GM23248 (cell line): ENCODE measurements at regions not wholly inside any gene's neighbourhood (a gene's known extent, or its start where the extent isn't known, plus 50 kb on each side); places are given as distances from the start of the nearest gene placed in this dataset.

Source experiments
- DNase-seq: peaks from one replicate; pipeline ENCODE4 v3.0.0-alpha.2; 2015
- H2AFZ ChIP-seq: fragments of 200-600 bp; sonication (generic); 2 replicates; pipeline ENCODE4 v1.6.1; 2016; ENCODE audit warnings: antibody characterized with exemption
- H3F3A ChIP-seq: fragments of 200-600 bp; sonication (generic); 2 replicates; pipeline ENCODE4 v1.6.1; 2016; ENCODE audit warnings: mild to moderate bottlenecking, antibody characterized with exemption, mixed run types; ENCODE audit not compliant: insufficient read depth
- H3K27ac ChIP-seq: fragments of 200-600 bp; sonication (generic); 2 replicates; pipeline ENCODE4 v1.5.1; 2016; ENCODE audit warnings: mild to moderate bottlenecking
- H3K27me3 ChIP-seq: fragments of 200-600 bp; sonication (generic); replicated peaks from 2 replicates; pipeline ENCODE4 v1.6.1; 2016; ENCODE audit warnings: mild to moderate bottlenecking; ENCODE audit not compliant: insufficient read depth
- H3K36me3 ChIP-seq: fragments of 200-600 bp; sonication (generic); 2 replicates; pipeline ENCODE4 v1.6.1; 2016; ENCODE audit warnings: low read depth, mild to moderate bottlenecking
- H3K4me1 ChIP-seq: fragments of 200-600 bp; sonication (generic); 2 replicates; pipeline ENCODE4 v1.6.1; 2016; ENCODE audit warnings: mild to moderate bottlenecking; ENCODE audit not compliant: insufficient read depth
- H3K4me2 ChIP-seq: fragments of 200-600 bp; sonication (generic); one replicate; pipeline ENCODE4 v1.6.1; 2016; ENCODE audit warnings: mild to moderate bottlenecking; ENCODE audit not compliant: unreplicated experiment
- H3K4me3 ChIP-seq: fragments of 200-600 bp; sonication (generic); 2 replicates; pipeline ENCODE4 v1.5.1; 2016; ENCODE audit warnings: mild to moderate bottlenecking
- H3K79me2 ChIP-seq: fragments of 200-600 bp; sonication (generic); 2 replicates; pipeline ENCODE4 v1.6.1; 2016; ENCODE audit warnings: mild to moderate bottlenecking; ENCODE audit not compliant: insufficient read depth
- H3K9ac ChIP-seq: fragments of 200-600 bp; sonication (generic); 2 replicates; pipeline ENCODE4 v1.6.1; 2016; ENCODE audit warnings: mild to moderate bottlenecking
- H3K9me2 ChIP-seq: fragments of 200-600 bp; sonication (generic); 2 replicates; pipeline ENCODE4 v1.6.1; 2016; ENCODE audit warnings: mixed run types, mild to moderate bottlenecking, moderate library complexity; ENCODE audit not compliant: insufficient read depth
- H3K9me3 ChIP-seq: fragments of 200-600 bp; sonication (generic); one replicate; pipeline ENCODE4 v1.6.1; 2017; ENCODE audit warnings: low read depth
- H4K20me1 ChIP-seq: fragments of 200-600 bp; sonication (generic); 2 replicates; pipeline ENCODE4 v1.6.0; 2016; ENCODE audit not compliant: insufficient read depth
- EZH2 ChIP-seq: fragments of 200-600 bp; sonication (generic); IDR thresholded peaks from 2 replicates; pipeline ENCODE4 v1.6.1; 2018; ENCODE audit warnings: antibody characterized with exemption, mild to moderate bottlenecking; ENCODE audit not compliant: insufficient read depth, poor library complexity, severe bottlenecking
- EZH2phosphoT487 ChIP-seq: fragments of 200-600 bp; sonication (generic); IDR thresholded peaks from 2 replicates; pipeline ENCODE4 v1.6.1; 2018; ENCODE audit warnings: antibody characterized with exemption, moderate library complexity, mild to moderate bottlenecking, low read depth; ENCODE audit not compliant: insufficient read depth
- WGBS, 2 experiments: methylation state at CpG; one replicate each; pipeline ENCODE4 v1.1.6; 2015 to 2017; ENCODE audit warnings: low lambda C conversion rate in 2 of 2, low coverage in 1 of 2; ENCODE audit errors: missing lambda C conversion rate in 2 of 2; 5-methylcytosine and 5-hydroxymethylcytosine counted together
- in situ Hi-C: fragments of 300-500 bp; cut with MboI; formaldehyde crosslinking; loops from 2 replicates; pipeline ENCODE4 v1.15.0; 2020

GRCh38 chr13:73508841-73509240 is 450.0 kb downstream of the KLF5 start:
- no peaks in the 10 kb centered on the region for H3K4me1 ChIP-seq
- no peaks in the 10 kb centered on the region for H3K27me3 ChIP-seq
- no peak overlapping the region for H3K27ac ChIP-seq
- no peaks in the 10 kb centered on the region for H3K9me2 ChIP-seq
- WGBS, 2 experiments: 54 to 68% methylated on average over 2 of the region's 2 CpGs
- no peak overlapping the region for H3K4me2 ChIP-seq
- H3F3A ChIP-seq: no peaks in the 10 kb centered on the region
- no peaks in the 10 kb centered on the region for H3K9me3 ChIP-seq
- in situ Hi-C loops: no loop called here
- no peaks in the 10 kb centered on the region for H3K79me2 ChIP-seq
- H3K4me3 ChIP-seq: no peak overlapping the region
- no peak overlapping the region for H3K9ac ChIP-seq
- no peaks in the 10 kb centered on the region for H3K36me3 ChIP-seq
- H2AFZ ChIP-seq: no peak overlapping the region
- DNase-seq: no peak
- TF ChIP-seq EZH2 (no peak), EZH2phosphoT487 (no peak)
- H4K20me1 ChIP-seq: no peaks in the 10 kb centered on the region

GRCh38 chr13:73505376-73505890 is 446.6 kb downstream of the KLF5 start:
- Histone ChIP-seq H3K9ac (no peak overlapping the region), H3F3A (no peaks in the 10 kb centered on the region), H3K36me3 (no peaks in the 10 kb centered on the region), H4K20me1 (no peaks in the 10 kb centered on the region), H3K27me3 (no peaks in the 10 kb centered on the region), H2AFZ (no peak overlapping the region), H3K4me2 (no peak overlapping the region), H3K9me3 (no peaks in the 10 kb centered on the region), H3K27ac (no peak overlapping the region), H3K4me3 (no peak overlapping the region), H3K79me2 (no peaks in the 10 kb centered on the region), H3K4me1 (no peaks in the 10 kb centered on the region), H3K9me2 (no peaks in the 10 kb centered on the region)
- no peak for DNase-seq
- in situ Hi-C loops: no loop called here
- TF ChIP-seq EZH2phosphoT487: no peak
- TF ChIP-seq EZH2: no peak
- WGBS, 2 experiments: 23 to 25% methylated on average over 5 of the region's 5 CpGs

- Histone ChIP-seq H3K9ac (no peak overlapping the region), H3K9me3 (no peaks in the 10 kb centered on the region), H2AFZ (no peak overlapping the region), H3K4me3 (no peak overlapping the region), H3K4me1 (no peaks in the 10 kb centered on the region), H3K79me2 (no peaks in the 10 kb centered on the region), H3K9me2 (no peaks in the 10 kb centered on the region), H3K4me2 (no peak overlapping the region), H3K36me3 (no peaks in the 10 kb centered on the region), H3K27me3 (no peaks in the 10 kb centered on the region), H3K27ac (no peak overlapping the region), H4K20me1 (no peaks in the 10 kb centered on the region), H3F3A (no peaks in the 10 kb centered on the region)
- 54 to 60% methylated on average over 4 of the region's 4 CpGs for WGBS, 2 experiments
- TF ChIP-seq EZH2phosphoT487 (no peak), EZH2 (no peak)
- in situ Hi-C loops: no loop called here
- DNase-seq: no peak
Observed at GRCh38 chr13:73499695-73500094, 440.9 kb downstream of the KLF5 start.

- no peak overlapping the region for H3K4me3 ChIP-seq
- DNase-seq: no peak
- H3K9me2 ChIP-seq: no peaks in the 10 kb centered on the region
- TF ChIP-seq EZH2phosphoT487 (no peak), EZH2 (no peak)
- no peak overlapping the region for H2AFZ ChIP-seq
- H4K20me1 ChIP-seq: no peaks in the 10 kb centered on the region
- H3K79me2 ChIP-seq: no peaks in the 10 kb centered on the region
- H3K4me2 ChIP-seq: no peak overlapping the region
- no peaks in the 10 kb centered on the region for H3K9me3 ChIP-seq
- in situ Hi-C loops: no loop called here
- H3K4me1 ChIP-seq: no peaks in the 10 kb centered on the region
- WGBS, 2 experiments: 66 to 77% methylated on average over 5 of the region's 5 CpGs
- H3K36me3 ChIP-seq: no peaks in the 10 kb centered on the region
- H3K27me3 ChIP-seq: no peaks in the 10 kb centered on the region
- H3K9ac ChIP-seq: no peak overlapping the region
- no peak overlapping the region for H3K27ac ChIP-seq
- no peaks in the 10 kb centered on the region for H3F3A ChIP-seq
Observed at GRCh38 chr13:73497430-73497829, 438.6 kb downstream of the KLF5 start.

GRCh38 chr13:73496711-73497110 is 437.9 kb downstream of the KLF5 start:
- DNase-seq: no peak

More at GRCh38 chr13:73496711-73497110, 437.9 kb downstream of the KLF5 start:
- Histone ChIP-seq H2AFZ (no peak overlapping the region), H3K27me3 (no peaks in the 10 kb centered on the region), H3K4me2 (no peak overlapping the region), H3K27ac (no peak overlapping the region), H3K9me2 (no peaks in the 10 kb centered on the region), H4K20me1 (no peaks in the 10 kb centered on the region), H3K9me3 (no peaks in the 10 kb centered on the region), H3K9ac (no peak overlapping the region), H3K4me3 (no peak overlapping the region), H3F3A (no peaks in the 10 kb centered on the region), H3K36me3 (no peaks in the 10 kb centered on the region), H3K79me2 (no peaks in the 10 kb centered on the region), H3K4me1 (no peaks in the 10 kb centered on the region)
- WGBS, 2 experiments: 43 to 47% methylated on average over 3 of the region's 3 CpGs
- no peak for TF ChIP-seq EZH2
- no peak for TF ChIP-seq EZH2phosphoT487
- in situ Hi-C loops: no loop called here
